ENCODE measurements at regions not wholly inside any gene's neighbourhood (a gene's known extent, or its start where the extent isn't known, plus 50 kb on each side); places are given as distances from the start of the nearest gene placed in this dataset.
"Not testable (repeated sequence)": the region's sequence is repeated elsewhere in the genome, so short reads cannot be mapped to it uniquely, and the experiment has no call there.

- DNase-seq (ENCODE audit: low spot score): no peak
Observed at GRCh38 chr5:171542525-171543140, 123.2 kb downstream of the FGF18 start.

- DNase-seq (ENCODE audit: low spot score): no peak
Observed at GRCh38 chr5:171543148-171543815, 123.8 kb downstream of the FGF18 start.

- DNase-seq (ENCODE audit: low spot score): no peak
Observed at GRCh38 chr5:171544913-171545765, 125.7 kb downstream of the FGF18 start.

GRCh38 chr5:171549274-171549673 lies 129.8 kb downstream of the FGF18 start:
- no peak for DNase-seq (ENCODE audit: low spot score)

GRCh38 chr5:171553817-171554216 lies 134.4 kb downstream of the FGF18 start:
- not testable (repeated sequence) for DNase-seq (ENCODE audit: low spot score)

- no peak for DNase-seq (ENCODE audit: low spot score)
Observed at GRCh38 chr5:171555160-171555559, 135.7 kb downstream of the FGF18 start.

- DNase-seq (ENCODE audit: low spot score): no peak
Observed at GRCh38 chr5:171562822-171563221, 143.4 kb downstream of the FGF18 start.

- DNase-seq (ENCODE audit: low spot score): no peak
Observed at GRCh38 chr5:171568389-171568788, 148.9 kb downstream of the FGF18 start.

GRCh38 chr5:171569065-171569712 lies 149.7 kb downstream of the FGF18 start:
- DNase-seq (ENCODE audit: low spot score): no peak

GRCh38 chr5:171570244-171570825 lies 150.9 kb downstream of the FGF18 start:
- DNase-seq (ENCODE audit: low spot score): no peak

GRCh38 chr5:171571663-171572062 lies 152.2 kb downstream of the FGF18 start:
- no peak for DNase-seq (ENCODE audit: low spot score)

GRCh38 chr5:171573021-171573420 lies 153.6 kb downstream of the FGF18 start:
- no peak for DNase-seq (ENCODE audit: low spot score)

- no peak for DNase-seq (ENCODE audit: low spot score)
Observed at GRCh38 chr5:171573451-171574225, 154.2 kb downstream of the FGF18 start.

GRCh38 chr5:171574376-171574775 lies 154.9 kb downstream of the FGF18 start:
- no peak for DNase-seq (ENCODE audit: low spot score)

GRCh38 chr5:171575386-171575785 lies 155.9 kb downstream of the FGF18 start:
- DNase-seq (ENCODE audit: low spot score): no peak

- no peak for DNase-seq (ENCODE audit: low spot score)
Observed at GRCh38 chr5:171575808-171576207, 156.4 kb downstream of the FGF18 start.

GRCh38 chr5:171577042-171577758 lies 157.8 kb downstream of the FGF18 start:
- no peak for DNase-seq (ENCODE audit: low spot score)

- DNase-seq (ENCODE audit: low spot score): no peak
Observed at GRCh38 chr5:171578049-171578828, 158.8 kb downstream of the FGF18 start.

GRCh38 chr5:171578829-171579491 lies 159.5 kb downstream of the FGF18 start:
- no peak for DNase-seq (ENCODE audit: low spot score)
